ENCODE measurements at regions not wholly inside any gene's neighbourhood (a gene's known extent, or its start where the extent isn't known, plus 50 kb on each side); places are given as distances from the start of the nearest gene placed in this dataset.

DNA sequence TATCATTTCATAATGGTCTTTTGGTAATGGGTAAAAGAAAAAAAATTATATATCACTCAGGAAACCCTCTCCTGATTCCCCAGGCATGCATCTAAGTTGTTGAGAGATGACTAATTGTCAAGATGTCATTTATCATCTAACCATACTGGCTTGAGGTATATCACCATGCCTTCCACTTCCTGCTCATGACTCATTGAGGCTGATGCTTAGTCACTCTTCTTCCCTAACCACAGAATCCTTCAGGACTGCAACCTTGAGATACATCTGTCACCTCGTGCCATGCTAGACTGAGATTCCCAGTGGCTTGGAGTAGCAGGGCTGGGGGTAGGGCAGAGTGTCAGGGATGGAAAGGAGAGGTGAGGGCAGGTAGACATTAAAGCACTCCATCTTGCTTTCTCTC, 782.5 kb upstream of the INTU start:
- H3K4me3 ChIP-seq, result no peak overlapping the region
- no peaks in the 10 kb centered on the region for H3K9me3 ChIP-seq (replicated peaks)
- H3K27ac ChIP-seq, result peak overlapping the region; percentile 14
- no peaks in the 10 kb centered on the region; the same call in 1 of the 2 replicates for H3K36me3 ChIP-seq
- no peaks in the 10 kb centered on the region for H3K27me3 ChIP-seq
- H3K4me1 ChIP-seq, result peaks cover 17% of the 10 kb centered on the region
- DNase-seq, result peak; percentile 59 to 73

DNA sequence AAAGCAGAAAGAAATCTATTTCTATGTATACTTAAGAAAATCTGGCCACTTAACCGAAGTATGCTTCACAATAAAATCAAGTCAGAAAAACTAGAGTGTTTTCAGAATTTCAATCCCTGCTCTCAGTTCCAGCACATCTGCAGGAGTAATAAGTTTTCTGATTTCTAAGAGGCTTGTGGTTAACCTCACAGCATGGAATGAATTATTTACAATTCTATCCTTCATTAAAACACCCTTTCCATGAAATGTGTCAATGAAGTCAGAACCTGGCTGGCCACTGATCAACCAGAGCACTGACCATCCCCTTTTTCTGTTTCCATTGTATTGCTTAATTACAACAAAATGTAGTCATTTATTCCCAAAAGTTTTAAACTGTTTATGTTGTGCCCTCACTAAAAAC, 781.4 kb upstream of the INTU start:
- no peak overlapping the region for H3K4me3 ChIP-seq
- no peaks in the 10 kb centered on the region for H3K9me3 ChIP-seq (replicated peaks)
- peak in 1 of 2 experiments; percentile 9 for DNase-seq
- H3K27me3 ChIP-seq, result no peaks in the 10 kb centered on the region
- no peaks in the 10 kb centered on the region; the same call in 1 of the 2 replicates for H3K36me3 ChIP-seq
- no peak overlapping the region; the same call in 1 of the 2 replicates for H3K27ac ChIP-seq
- peaks cover 17% of the 10 kb centered on the region for H3K4me1 ChIP-seq

DNA sequence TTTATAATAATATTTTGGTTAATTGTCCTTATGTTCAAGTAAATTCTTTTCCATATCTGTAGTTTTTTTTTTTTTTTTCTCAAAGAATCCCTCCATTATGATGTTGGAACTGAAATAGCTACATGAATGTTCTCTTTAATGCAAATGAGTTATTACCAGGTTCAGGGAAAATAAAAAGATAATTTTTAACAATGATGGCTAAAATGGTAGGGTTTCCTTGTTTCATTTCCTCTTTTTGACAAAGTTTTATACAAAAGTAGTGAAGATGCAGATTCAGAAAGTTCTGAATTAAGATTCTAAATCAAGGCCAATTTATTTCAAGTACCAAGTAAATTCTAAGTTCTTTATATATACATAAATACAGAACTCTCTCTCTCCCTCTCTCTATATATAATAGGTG, 779.0 kb upstream of the INTU start:
- Histone ChIP-seq H3K9me3 (replicated peaks) (no peaks in the 10 kb centered on the region), H3K36me3 (no peaks in the 10 kb centered on the region)

DNA sequence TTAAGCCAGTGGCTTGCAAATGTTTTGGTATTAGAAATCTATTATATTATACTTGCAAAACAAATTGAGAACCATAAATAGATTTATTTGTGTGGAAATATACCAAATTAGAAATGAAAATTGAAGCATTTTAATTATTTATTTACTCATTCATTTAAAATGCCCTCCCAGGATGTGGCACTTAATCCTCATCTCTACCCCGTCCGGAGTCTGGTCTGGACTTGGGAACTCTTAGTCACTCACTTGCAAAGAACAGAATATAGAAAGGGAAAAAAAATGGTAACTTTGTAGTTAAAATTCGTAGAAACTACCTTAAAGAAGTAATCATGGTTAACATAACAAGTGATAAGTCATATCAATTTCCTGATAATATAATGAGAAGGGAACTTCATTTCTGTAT, 775.9 kb upstream of the INTU start:
- H3K27me3 ChIP-seq, result no peaks in the 10 kb centered on the region
- H3K9me3 ChIP-seq (replicated peaks), result peaks cover 7% of the 10 kb centered on the region; the same call in 1 of the 2 replicates
- no peaks in the 10 kb centered on the region for H3K36me3 ChIP-seq
- no peak for DNase-seq
- H3K4me3 ChIP-seq, result no peak overlapping the region
- H3K4me1 ChIP-seq, result no peaks in the 10 kb centered on the region
- no peak overlapping the region for H3K27ac ChIP-seq

More for the DNA sequence above, 779.0 kb upstream of the INTU start:
- H3K27me3 ChIP-seq, result no peaks in the 10 kb centered on the region
- peaks cover 17% of the 10 kb centered on the region for H3K4me1 ChIP-seq
- no peak for DNase-seq
- H3K27ac ChIP-seq, result no peak overlapping the region
- H3K4me3 ChIP-seq, result no peak overlapping the region

DNA sequence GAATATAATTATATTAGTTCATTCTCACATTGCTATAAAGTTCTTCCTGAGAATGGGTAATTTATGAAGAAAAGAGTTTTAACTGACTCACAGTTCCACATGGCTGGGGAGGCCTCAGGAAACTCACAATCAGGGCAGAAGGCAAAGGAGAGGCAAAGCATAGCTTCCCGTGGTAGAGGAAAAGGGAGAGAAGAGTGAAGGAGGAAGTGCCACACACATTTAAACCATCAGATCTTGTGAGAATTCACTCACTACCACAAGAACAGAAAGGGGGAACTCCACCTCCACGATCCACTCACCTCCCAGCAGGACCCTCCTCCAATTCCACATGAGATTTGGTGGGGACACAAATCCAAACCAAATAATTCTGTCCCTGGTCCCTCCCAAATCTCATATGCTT, 773.4 kb upstream of the INTU start:
- no peak for DNase-seq

DNA sequence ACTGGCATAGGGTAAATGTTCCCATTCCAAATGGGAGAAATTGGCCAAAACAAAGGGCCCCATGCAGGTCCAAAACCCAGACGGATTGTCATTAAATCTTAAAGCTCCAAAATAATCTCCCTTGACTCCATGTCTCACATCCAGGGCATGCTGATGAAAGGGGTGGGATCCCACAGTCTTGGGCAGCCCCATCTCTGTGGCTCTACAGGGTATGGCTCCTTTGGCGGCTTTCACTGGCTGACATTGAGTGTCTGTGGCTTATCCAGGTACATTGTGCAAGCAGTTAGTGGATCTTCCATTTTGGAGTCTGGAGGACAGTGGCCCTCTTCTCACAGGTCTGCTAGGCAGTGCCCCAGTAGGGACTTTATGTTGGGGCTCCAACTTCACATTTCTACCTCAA, 772.9 kb upstream of the INTU start:
- Histone ChIP-seq H3K9me3 (replicated peaks) (peaks cover 7% of the 10 kb centered on the region; the same call in 1 of the 2 replicates), H3K4me1 (no peaks in the 10 kb centered on the region), H3K27me3 (no peaks in the 10 kb centered on the region), H3K4me3 (no peak overlapping the region), H3K36me3 (no peaks in the 10 kb centered on the region), H3K27ac (no peak overlapping the region)
- DNase-seq, result no peak

More for the DNA sequence above, 773.4 kb upstream of the INTU start:
- H3K27ac ChIP-seq, result no peak overlapping the region
- no peaks in the 10 kb centered on the region for H3K27me3 ChIP-seq
- no peaks in the 10 kb centered on the region for H3K36me3 ChIP-seq
- peaks cover 7% of the 10 kb centered on the region; the same call in 1 of the 2 replicates for H3K9me3 ChIP-seq (replicated peaks)
- H3K4me1 ChIP-seq, result no peaks in the 10 kb centered on the region
- no peak overlapping the region for H3K4me3 ChIP-seq

DNA sequence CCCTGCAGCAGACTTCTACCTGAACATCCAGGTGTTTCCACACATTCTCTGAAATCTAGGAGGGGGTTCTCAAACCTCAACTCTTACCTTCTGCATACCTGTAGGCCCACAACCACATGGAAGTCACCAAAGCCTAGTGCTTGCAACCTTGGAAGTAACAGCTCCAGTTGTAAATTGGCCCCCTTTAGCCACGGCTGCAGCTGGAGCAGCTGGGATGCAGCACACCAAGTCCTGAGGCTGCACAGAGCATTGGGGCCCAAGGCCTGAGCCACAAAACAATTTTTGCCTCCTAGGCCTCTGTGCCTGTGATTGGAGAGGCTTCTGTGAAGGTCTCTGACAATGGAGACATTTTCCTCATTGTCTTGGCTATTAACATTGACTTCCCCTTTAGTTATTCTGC, 772.4 kb upstream of the INTU start:
- Histone ChIP-seq H3K4me1 (no peaks in the 10 kb centered on the region), H3K36me3 (no peaks in the 10 kb centered on the region), H3K27me3 (no peaks in the 10 kb centered on the region), H3K9me3 (replicated peaks) (peaks cover 7% of the 10 kb centered on the region; the same call in 1 of the 2 replicates), H3K4me3 (no peak overlapping the region), H3K27ac (no peak overlapping the region)
- no peak for DNase-seq

DNA sequence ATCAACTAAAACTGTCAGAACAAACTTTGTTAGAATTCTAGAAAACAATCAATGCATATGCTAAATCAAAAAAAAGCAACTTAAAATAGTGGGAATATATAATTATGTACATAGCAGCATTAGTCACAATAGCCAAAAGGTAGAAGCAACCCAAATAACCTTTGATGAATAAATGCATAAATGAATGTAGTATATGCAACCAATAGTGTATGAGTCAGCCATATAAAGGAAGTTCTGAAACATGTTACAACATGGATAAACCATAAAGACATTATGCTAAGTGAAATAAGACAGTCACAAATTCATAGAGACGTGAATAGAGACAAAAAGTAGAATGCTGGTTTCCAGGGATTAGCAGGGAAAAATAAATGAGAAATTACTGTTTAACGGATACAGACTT, 762.8 kb upstream of the INTU start:
- Histone ChIP-seq H3K36me3 (no peaks in the 10 kb centered on the region), H3K27me3 (no peaks in the 10 kb centered on the region), H3K9me3 (replicated peaks) (peaks cover 15% of the 10 kb centered on the region; the same call in 1 of the 2 replicates), H3K4me3 (no peak overlapping the region), H3K27ac (no peak overlapping the region), H3K4me1 (no peaks in the 10 kb centered on the region)
- no peak for DNase-seq

DNA sequence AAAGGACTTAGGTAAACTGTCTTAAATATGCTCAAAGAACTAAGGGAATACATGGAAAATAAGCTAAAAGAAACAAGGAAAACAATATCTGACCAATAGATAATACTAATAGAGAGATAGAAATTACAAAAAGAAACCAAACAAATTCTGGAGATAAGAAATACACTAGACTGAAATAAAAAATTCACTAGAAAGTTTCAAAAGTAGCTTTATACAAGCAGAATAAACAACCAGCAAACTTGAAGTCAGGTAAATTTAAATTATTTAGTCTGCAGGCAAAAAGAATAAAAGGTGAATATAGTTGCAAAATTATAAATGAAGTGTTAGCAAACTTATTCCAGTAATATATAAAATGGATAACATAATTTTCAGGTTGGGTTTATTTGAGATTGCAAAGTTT, 760.9 kb upstream of the INTU start:
- no peak overlapping the region for H3K27ac ChIP-seq
- no peak overlapping the region for H3K4me3 ChIP-seq
- peaks cover 15% of the 10 kb centered on the region; the same call in 1 of the 2 replicates for H3K9me3 ChIP-seq (replicated peaks)
- DNase-seq, result no peak
- no peaks in the 10 kb centered on the region for H3K36me3 ChIP-seq
- no peaks in the 10 kb centered on the region for H3K4me1 ChIP-seq
- no peaks in the 10 kb centered on the region for H3K27me3 ChIP-seq

DNA sequence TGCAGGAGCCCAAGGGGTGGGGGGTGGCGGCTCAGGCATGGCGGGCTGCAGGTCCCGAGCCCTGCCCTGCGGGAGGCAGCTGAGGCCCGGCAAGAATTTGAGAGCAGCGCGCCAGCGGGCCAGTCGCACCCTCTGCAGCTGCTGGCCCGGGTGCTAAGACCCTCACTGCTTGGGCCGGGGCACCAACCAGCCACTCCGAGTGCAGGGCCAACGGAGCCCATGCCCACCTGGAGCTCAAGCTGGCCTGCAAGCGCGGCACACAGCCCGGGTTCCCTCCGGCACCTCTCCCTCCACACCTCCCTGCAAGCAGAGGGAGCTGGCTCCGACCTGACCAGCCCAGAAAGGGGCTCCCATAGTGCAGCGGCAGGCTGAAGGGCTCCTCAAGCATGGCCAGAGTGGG, 758.2 kb upstream of the INTU start:
- no peaks in the 10 kb centered on the region for H3K4me1 ChIP-seq
- no peaks in the 10 kb centered on the region for H3K27me3 ChIP-seq
- DNase-seq, result no peak
- H3K4me3 ChIP-seq, result no peak overlapping the region
- no peak overlapping the region for H3K27ac ChIP-seq
- peaks cover 15% of the 10 kb centered on the region; the same call in 1 of the 2 replicates for H3K9me3 ChIP-seq (replicated peaks)
- no peaks in the 10 kb centered on the region for H3K36me3 ChIP-seq

DNA sequence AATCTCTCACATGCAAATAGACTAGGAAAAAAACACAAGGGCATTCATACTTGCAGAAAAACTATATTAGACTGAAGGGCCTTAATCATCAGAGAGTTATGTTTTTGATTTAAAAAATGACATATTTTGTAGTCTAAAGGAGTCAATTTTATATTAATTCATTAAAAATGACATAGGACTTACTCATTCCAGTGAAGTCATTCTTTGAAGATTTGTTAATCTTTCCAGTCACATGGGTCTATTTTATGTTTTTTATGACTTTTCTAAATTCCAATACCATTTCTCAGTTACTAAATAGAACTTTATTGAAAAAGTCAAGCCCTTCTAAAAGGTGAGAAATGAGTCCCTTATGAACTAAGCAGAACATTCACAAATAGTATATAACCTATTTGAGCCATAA, 743.8 kb upstream of the INTU start:
- Histone ChIP-seq H3K4me3 (no peak overlapping the region), H3K27ac (no peak overlapping the region), H3K36me3 (no peaks in the 10 kb centered on the region; the same call in 1 of the 2 replicates), H3K27me3 (no peaks in the 10 kb centered on the region), H3K9me3 (replicated peaks) (no peaks in the 10 kb centered on the region; the same call in 1 of the 2 replicates), H3K4me1 (no peaks in the 10 kb centered on the region)
- DNase-seq, result no peak

DNA sequence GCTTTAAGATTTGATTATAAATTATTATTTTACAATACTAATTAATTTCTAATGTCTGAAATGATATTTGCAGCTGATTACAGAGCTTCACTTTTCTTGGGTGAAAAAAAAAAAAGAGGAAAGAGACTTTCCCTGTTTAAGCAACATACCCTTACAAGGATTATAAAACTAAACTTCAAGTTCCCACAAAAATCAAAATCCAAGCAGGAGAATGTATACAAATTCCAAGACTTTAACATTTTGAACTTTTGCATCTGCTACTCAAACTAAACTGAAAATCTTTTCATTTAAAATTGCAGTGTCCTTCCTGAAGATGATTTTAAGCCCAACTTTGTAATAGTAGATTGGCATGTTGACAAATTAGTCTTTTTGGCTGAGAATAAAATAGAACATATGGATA, 742.4 kb upstream of the INTU start:
- no peak for DNase-seq
- Histone ChIP-seq H3K27ac (no peak overlapping the region), H3K4me1 (no peaks in the 10 kb centered on the region), H3K9me3 (replicated peaks) (no peaks in the 10 kb centered on the region; the same call in 1 of the 2 replicates), H3K27me3 (no peaks in the 10 kb centered on the region), H3K36me3 (no peaks in the 10 kb centered on the region; the same call in 1 of the 2 replicates), H3K4me3 (no peak overlapping the region)

DNA sequence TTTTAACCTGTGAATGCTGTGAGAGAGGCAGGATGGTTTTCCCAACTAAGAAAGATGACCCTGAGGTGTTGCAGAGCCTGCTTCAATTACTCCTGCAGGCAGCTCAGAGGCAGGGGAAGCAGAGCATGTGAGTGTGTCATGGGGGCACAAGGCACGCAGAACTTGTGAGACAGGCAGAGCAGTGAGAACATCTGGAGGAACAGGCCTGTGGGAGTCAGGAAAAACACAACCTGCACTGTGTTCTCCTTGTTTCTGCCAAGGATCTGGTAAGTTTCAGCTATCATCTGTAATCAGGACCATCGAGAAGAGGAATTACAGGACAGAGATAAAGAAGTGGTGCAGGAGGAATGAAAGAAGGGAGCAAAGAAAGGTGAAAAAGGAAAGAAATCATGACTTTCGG, 741.8 kb upstream of the INTU start:
- Histone ChIP-seq H3K27ac (no peak overlapping the region), H3K4me3 (no peak overlapping the region), H3K4me1 (no peaks in the 10 kb centered on the region), H3K36me3 (no peaks in the 10 kb centered on the region; the same call in 1 of the 2 replicates), H3K27me3 (no peaks in the 10 kb centered on the region), H3K9me3 (replicated peaks) (peaks cover 4% of the 10 kb centered on the region; the same call in 1 of the 2 replicates)
- DNase-seq, result no peak

DNA sequence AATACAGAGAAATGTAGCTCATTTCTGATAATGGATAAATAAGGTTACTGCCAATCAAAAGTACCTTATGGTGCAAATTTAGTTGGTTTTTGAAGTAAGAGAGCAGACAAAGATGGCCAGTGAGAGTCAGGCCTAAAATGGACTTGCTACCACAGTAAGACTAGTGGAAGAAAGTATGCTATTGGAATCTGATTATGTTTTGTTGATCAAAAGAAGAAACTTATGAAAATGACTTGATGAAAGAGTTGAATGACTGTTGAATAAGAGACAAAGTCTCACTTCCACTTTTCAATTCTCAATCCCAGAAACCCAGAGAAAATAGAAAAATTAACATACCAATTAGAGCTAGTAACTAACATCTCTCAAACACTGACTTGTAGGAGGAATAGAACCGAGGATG, 737.8 kb upstream of the INTU start:
- Histone ChIP-seq H3K27me3 (no peaks in the 10 kb centered on the region), H3K36me3 (peaks cover 4% of the 10 kb centered on the region), H3K9me3 (replicated peaks) (0 out of 2 replicates have a peak, but pooled peaks cover 10% of the 10 kb centered on the region), H3K4me3 (no peak overlapping the region), H3K4me1 (no peaks in the 10 kb centered on the region), H3K27ac (no peak overlapping the region)
- DNase-seq, result no peak

DNA sequence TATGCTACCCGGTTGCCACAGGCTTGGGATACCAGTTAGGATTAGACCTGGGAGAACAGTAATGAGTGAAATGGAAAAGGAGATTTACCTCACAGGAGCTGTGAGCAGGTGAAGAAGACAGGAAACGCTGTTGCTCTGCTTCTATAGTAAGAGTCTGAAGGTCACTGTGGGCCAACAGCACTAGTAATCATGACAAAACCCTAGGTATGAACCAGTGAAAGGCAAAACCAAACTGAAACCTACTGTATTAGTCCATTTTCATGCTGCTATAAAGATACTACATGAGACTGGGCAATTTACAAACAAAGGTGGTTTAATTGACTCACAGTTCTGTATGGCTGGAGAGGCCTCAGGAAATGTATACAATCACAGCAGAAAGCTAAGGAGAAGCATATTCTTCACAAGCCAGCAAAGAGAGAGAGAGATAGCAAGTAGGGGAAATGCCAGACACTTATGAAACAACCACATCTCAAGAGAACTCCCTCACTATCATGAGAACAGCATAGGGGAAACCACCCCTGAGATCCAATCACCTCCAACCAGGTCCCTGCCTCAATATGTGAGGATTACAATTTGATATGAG, 736.7 kb upstream of the INTU start:
- H3K4me3 ChIP-seq, result no peak overlapping the region
- H3K4me1 ChIP-seq, result no peaks in the 10 kb centered on the region
- H3K27ac ChIP-seq, result no peak overlapping the region
- H3K36me3 ChIP-seq, result peaks cover 4% of the 10 kb centered on the region
- 0 out of 2 replicates have a peak, but pooled peaks cover 10% of the 10 kb centered on the region for H3K9me3 ChIP-seq (replicated peaks)
- no peaks in the 10 kb centered on the region for H3K27me3 ChIP-seq
- DNase-seq, result no peak

DNA sequence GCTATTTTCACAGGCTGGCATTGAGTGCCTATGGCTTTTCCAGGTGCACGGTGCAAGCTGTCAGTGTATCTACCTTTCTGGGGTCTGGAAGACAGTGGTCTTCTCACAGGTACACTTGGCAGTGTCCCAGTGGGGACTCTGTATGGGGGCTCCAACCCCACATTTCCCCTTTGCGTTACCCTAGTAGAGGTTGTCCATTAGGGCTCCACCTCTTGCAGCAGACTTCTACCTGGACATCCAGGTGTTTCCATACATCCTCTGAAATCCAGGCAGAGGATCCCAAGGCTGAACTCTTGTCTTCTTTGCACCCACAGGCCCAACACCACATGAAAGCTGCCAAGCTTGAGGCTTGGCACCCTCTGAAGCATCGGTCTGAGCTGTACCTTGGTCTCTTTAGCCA, 735.7 kb upstream of the INTU start:
- peaks cover 4% of the 10 kb centered on the region for H3K36me3 ChIP-seq
- no peaks in the 10 kb centered on the region for H3K27me3 ChIP-seq
- H3K27ac ChIP-seq, result no peak overlapping the region
- H3K9me3 ChIP-seq (replicated peaks), result 0 out of 2 replicates have a peak, but pooled peaks cover 10% of the 10 kb centered on the region
- no peak overlapping the region for H3K4me3 ChIP-seq
- no peak for DNase-seq
- H3K4me1 ChIP-seq, result no peaks in the 10 kb centered on the region

Measured in SJCRH30 (cell line).